ENCODE measurements at regions not wholly inside any gene's neighbourhood (a gene's known extent, or its start where the extent isn't known, plus 50 kb on each side); places are given as distances from the start of the nearest gene placed in this dataset.

- intact Hi-C loops (cut with DNase I), result no loop called here
- Histone ChIP-seq H3K9ac (ENCODE audit: low read depth in 2 of 2, low read length in 2 of 2) (no peak overlapping the region), H3K9me3 (no peaks in the 10 kb centered on the region), H3K4me1 (no peaks in the 10 kb centered on the region), H3K27ac (no peak overlapping the region), H3K36me3 (no peaks in the 10 kb centered on the region), H3K4me3 (no peak overlapping the region), H3K27me3 (no peaks in the 10 kb centered on the region)
- TF ChIP-seq CTCF (IDR thresholded peaks at IDR 0.05), result no peak
- no peak for DNase-seq
Observed at GRCh38 chr13:74586847-74587246, 452.6 kb upstream of the KLF12 start.

GRCh38 chr13:74576420-74576819, 442.2 kb upstream of the KLF12 start:
- Histone ChIP-seq H3K27ac (no peak overlapping the region), H3K27me3 (no peaks in the 10 kb centered on the region), H3K4me1 (no peaks in the 10 kb centered on the region), H3K9ac (ENCODE audit: low read depth in 2 of 2, low read length in 2 of 2) (no peak overlapping the region), H3K4me3 (no peak overlapping the region), H3K36me3 (no peaks in the 10 kb centered on the region), H3K9me3 (no peaks in the 10 kb centered on the region)
- TF ChIP-seq CTCF (IDR thresholded peaks at IDR 0.05), result no peak
- DNase-seq, result no peak
- intact Hi-C loops (cut with DNase I), result no loop called here

GRCh38 chr13:74575729-74576125, 441.5 kb upstream of the KLF12 start:
- Histone ChIP-seq H3K36me3 (no peaks in the 10 kb centered on the region), H3K4me1 (no peaks in the 10 kb centered on the region), H3K27ac (no peak overlapping the region), H3K9ac (ENCODE audit: low read depth in 2 of 2, low read length in 2 of 2) (no peak overlapping the region), H3K4me3 (no peak overlapping the region), H3K27me3 (peaks cover 5% of the 10 kb centered on the region), H3K9me3 (no peaks in the 10 kb centered on the region)
- intact Hi-C loops (cut with DNase I), result no loop called here
- no peak for TF ChIP-seq CTCF (IDR thresholded peaks at IDR 0.05)
- DNase-seq, result peak; percentile 34

- Histone ChIP-seq H3K27ac (no peak overlapping the region), H3K27me3 (peaks cover 5% of the 10 kb centered on the region), H3K4me1 (no peaks in the 10 kb centered on the region), H3K36me3 (no peaks in the 10 kb centered on the region), H3K9ac (ENCODE audit: low read depth in 2 of 2, low read length in 2 of 2) (no peak overlapping the region), H3K9me3 (no peaks in the 10 kb centered on the region), H3K4me3 (no peak overlapping the region)
- DNase-seq, result no peak
- intact Hi-C loops (cut with DNase I), result no loop called here
- TF ChIP-seq CTCF (IDR thresholded peaks at IDR 0.05), result no peak
Observed at GRCh38 chr13:74574964-74575728, 440.9 kb upstream of the KLF12 start.

DNA sequence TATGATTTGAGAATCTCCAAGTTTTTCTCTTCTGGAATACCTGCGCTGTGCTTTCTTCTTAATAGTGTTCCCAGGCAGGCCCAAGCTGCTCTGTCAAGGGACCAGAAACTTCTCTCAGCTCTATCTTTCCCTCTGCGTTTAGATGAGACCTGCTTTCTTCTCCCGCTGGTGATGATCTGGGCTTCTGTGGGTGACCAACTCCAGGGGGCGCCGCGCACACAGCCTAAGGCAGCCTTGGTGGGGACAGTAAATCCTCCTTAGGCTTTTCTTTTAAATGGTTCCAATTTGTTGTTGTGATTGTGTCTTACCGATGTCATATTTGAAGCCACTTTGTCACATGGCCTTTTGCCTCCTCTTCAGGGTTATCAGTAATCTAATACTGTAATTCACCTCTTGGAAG, 439.4 kb upstream of the KLF12 start:
- DNase-seq, result no peak
- Histone ChIP-seq H3K27ac (no peak overlapping the region), H3K27me3 (peaks cover 5% of the 10 kb centered on the region), H3K9ac (ENCODE audit: low read depth in 2 of 2, low read length in 2 of 2) (no peak overlapping the region), H3K9me3 (no peaks in the 10 kb centered on the region), H3K4me1 (no peaks in the 10 kb centered on the region), H3K36me3 (no peaks in the 10 kb centered on the region), H3K4me3 (no peak overlapping the region)
- TF ChIP-seq CTCF (IDR thresholded peaks at IDR 0.05), result no peak
- intact Hi-C loops (cut with DNase I), result no loop called here

All from colonic mucosa (tissue), 4 donors.